NCI-H2171 treated with DMSO at 0.1 percent for 48 hours (cell line): ENCODE measurements at regions not wholly inside any gene's neighbourhood (a gene's known extent, or its start where the extent isn't known, plus 50 kb on each side); places are given as distances from the start of the nearest gene placed in this dataset.

Source experiments
- DNase-seq: peaks from one replicate; lab custom pipeline; 2025; lab: John Stamatoyannopoulos, UW

GRCh38 chr2:217299590-217299989, 439.7 kb upstream of the TNP1 start:
- DNase-seq, result no peak

- DNase-seq, result no peak
Observed at GRCh38 chr2:217297096-217297495, 437.2 kb upstream of the TNP1 start.

- DNase-seq, result no peak
Observed at GRCh38 chr2:217294818-217295217, 435.0 kb upstream of the TNP1 start.

DNA sequence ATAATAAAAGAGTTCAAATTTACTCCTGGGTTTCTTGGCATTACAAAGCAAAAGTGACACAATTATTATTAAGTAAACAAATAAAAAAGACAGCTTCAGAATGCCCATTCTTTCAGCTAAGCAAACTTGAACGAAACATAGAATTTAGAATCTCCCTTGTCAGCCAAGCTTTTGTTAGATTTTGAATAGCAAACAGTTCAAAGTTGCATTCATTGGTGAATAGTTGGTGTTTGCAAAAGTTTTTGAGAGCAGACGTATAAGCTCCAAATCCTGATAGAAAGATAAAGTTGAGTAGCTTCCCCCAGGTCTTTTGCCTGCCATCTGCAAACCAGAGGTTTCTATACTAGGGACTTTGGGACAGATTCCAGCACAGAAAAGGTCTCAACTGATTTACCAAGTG, 434.3 kb upstream of the TNP1 start:
- no peak for DNase-seq

- DNase-seq, result no peak
Observed at GRCh38 chr2:217293607-217294006, 433.7 kb upstream of the TNP1 start.

DNA sequence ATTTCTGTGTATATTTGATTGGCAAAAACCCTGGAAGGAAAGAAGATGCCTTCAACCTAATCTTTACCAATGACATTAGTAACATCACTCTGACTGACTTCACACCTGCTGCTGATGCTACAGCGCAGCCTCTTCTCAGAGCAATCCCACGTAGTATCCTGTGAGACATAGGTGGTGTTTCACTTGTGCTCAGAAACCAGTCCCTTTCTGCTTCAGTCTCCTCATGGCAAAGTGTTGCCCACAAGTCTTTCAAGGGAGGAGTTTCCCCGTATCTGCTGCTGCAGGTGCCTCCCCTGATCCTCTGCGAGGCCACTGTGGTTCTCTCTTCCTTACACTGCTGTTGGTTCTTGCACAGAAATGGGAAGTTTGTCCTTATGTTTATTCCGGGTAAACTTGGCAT, 433.2 kb upstream of the TNP1 start:
- DNase-seq, result no peak

GRCh38 chr2:217291259-217291658, 431.4 kb upstream of the TNP1 start:
- no peak for DNase-seq

- no peak for DNase-seq
Observed at GRCh38 chr2:217290467-217290866, 430.6 kb upstream of the TNP1 start.

GRCh38 chr2:217289907-217290280, 430.0 kb upstream of the TNP1 start:
- DNase-seq, result no peak

GRCh38 chr2:217289177-217289906, 429.5 kb upstream of the TNP1 start:
- no peak for DNase-seq

- DNase-seq, result no peak
Observed at GRCh38 chr2:217288472-217289063, 428.7 kb upstream of the TNP1 start.

DNA sequence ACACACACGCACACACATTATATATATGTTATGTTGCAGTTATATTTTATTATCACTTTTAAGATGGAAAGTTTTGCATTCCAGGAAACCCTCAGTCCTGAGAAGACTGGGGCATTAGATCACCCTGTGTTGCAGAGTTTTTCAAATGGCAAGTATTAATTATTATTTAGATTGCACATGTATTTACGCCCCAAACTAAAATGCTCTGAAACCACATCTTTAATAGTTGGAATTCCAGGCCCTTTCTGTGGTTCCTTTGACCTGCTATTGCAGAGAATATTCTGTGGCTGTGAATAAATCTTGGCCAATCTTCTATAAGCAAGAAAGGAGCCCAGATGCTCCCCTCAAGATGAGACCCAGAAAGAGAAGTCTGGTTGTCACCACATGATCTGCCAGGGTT, 427.0 kb upstream of the TNP1 start:
- DNase-seq, result no peak

DNA sequence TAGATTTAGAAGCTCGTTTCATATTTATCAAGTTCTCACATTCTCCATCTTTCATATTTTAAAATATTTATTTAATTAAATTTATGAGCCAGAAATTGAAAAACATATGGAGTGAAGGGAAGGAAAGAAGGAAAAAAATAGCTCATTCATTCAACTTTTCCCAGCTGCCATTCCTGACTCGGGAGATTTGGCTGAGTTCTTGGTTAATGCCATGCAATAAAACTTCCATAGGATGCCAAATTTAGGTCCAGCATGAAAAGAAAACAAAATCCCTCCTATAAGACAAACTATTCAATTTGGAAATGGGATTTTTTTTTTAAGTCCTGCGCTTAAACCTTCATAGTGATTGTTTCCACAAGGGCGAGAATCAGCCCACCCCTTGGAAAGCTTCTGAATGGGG, 426.1 kb upstream of the TNP1 start:
- no peak for DNase-seq

- peak; percentile 14 for DNase-seq
Observed at GRCh38 chr2:217283460-217283859, 423.6 kb upstream of the TNP1 start.

GRCh38 chr2:217282531-217282930, 422.7 kb upstream of the TNP1 start:
- no peak for DNase-seq

GRCh38 chr2:217279556-217279955, 419.7 kb upstream of the TNP1 start:
- no peak for DNase-seq

- peak; percentile 10 for DNase-seq
Observed at GRCh38 chr2:217279140-217279539, 419.3 kb upstream of the TNP1 start.

DNA sequence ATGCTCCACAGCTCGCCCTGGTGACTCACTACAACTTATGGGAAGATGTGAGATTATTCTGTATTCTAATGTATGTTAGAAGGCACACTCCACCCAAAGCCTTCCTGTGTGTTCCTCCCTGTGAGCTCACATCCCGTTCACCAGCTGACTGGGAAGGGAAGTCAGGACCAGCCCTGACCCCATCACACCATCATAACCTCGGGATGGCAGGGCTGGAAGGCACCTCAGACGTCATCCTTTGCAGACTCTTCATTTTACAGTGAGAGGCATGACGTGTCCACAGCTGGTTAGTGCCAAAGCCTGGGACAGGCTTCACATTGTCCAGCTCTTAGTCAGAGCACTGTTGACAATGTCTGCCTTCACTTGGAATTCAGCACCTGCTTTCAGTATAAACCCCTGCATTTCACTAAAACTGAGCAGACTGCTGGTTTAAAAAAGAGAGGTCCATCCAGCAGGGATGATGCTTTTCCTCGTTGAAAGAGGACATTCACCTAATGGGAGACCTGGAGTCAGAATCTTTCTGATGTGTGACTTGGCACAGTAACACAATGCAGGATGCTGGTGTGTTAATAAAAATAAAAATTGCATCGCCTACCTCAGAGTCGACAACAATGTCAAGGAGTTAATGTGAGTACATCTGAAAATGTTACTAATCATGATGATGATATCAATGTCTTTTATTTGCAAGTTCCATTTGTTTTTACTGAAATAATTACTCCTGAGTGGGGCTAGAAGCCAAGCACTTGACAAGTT, 418.0 kb upstream of the TNP1 start:
- DNase-seq, result no peak

DNA sequence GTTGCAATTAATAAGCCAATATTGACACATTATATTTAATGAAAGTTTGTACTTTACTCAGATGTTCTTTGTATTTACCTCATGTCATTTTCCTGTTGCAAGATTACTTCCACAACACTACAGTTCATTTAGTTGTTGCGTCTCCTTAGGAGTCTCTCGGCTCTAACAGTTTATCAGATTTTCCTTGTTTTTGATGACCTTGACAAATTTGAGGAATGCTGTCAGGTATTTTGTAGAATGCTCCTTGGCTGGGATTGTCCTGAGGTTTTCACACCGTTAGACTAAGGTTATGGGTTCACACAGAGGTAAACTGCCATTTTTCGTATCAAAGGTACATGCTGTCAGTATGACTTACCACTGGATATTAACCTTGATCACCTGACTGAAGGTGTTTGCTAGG, 416.6 kb upstream of the TNP1 start:
- no peak for DNase-seq

DNA sequence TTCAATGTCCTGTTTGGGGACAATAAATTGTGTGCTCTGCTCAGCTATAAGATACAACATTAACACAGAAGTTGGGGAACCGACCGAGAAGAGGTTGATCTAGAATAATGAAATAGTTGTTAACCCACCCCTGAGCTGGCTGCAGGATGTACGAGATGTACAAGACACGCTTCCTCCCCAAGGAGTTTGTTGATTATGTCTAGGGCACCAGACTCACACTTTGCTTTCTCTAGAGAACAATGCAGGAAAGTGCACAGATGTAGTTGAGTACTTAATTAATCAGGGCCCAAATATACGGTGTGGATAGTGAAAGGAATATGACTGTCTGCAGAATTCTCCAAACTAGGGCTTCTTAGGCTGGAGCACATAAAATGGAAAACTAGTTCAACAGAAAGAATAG, 415.2 kb upstream of the TNP1 start:
- DNase-seq, result no peak

GRCh38 chr2:217274578-217274977, 414.7 kb upstream of the TNP1 start:
- DNase-seq, result no peak

DNA sequence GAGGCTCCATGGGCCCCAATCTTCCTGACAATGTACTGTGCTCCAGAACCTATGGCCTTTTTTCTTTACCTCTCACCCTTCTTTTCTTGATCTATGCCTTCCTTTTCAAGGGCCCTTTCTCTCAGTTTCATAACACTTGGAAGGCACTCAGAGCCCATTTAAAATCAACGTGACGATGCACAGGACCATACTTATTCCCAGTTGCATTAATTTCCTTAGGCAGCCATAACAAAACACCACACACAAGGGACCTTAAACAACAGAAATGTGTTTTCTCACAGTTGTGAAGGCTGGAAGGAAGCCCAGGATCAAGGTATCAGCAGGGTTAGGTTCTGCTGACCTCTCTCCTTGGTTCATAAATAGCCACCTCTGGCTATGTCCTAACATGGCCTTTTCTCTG, 414.0 kb upstream of the TNP1 start:
- no peak for DNase-seq

GRCh38 chr2:217273162-217273561, 413.3 kb upstream of the TNP1 start:
- DNase-seq, result no peak
